ENCODE measurements at regions not wholly inside any gene's neighbourhood (a gene's known extent, or its start where the extent isn't known, plus 50 kb on each side); places are given as distances from the start of the nearest gene placed in this dataset.

GRCh38 chr10:8225187-8225586 is 170.7 kb downstream of the GATA3 start:
- Histone ChIP-seq H3K27me3 (ENCODE audit: insufficient read depth, insufficient read length) (no peaks in the 10 kb centered on the region), H3K9me3 (ENCODE audit: insufficient read depth, low read length) (no peaks in the 10 kb centered on the region), H3K9ac (ENCODE audit: insufficient read length, low read depth) (no peak overlapping the region), H3K4me1 (ENCODE audit: insufficient read depth, insufficient read length) (no peaks in the 10 kb centered on the region), H3K4me3 (ENCODE audit: insufficient read length, low read depth) (no peak overlapping the region), H3K36me3 (ENCODE audit: insufficient read depth, insufficient read length, low read length) (no peaks in the 10 kb centered on the region)
- DNase-seq (ENCODE audit: low read depth, low spot score) = no peak
- TF ChIP-seq ZNF274 (IDR thresholded peaks at IDR 0.05; ENCODE audit: low read depth, low read length) (no peak), SUZ12 (IDR thresholded peaks at IDR 0.05; ENCODE audit: extremely low read depth, insufficient read depth, insufficient read length) (no peak), YY1 (IDR thresholded peaks at IDR 0.05; ENCODE audit: insufficient read depth, insufficient read length) (no peak)

DNA sequence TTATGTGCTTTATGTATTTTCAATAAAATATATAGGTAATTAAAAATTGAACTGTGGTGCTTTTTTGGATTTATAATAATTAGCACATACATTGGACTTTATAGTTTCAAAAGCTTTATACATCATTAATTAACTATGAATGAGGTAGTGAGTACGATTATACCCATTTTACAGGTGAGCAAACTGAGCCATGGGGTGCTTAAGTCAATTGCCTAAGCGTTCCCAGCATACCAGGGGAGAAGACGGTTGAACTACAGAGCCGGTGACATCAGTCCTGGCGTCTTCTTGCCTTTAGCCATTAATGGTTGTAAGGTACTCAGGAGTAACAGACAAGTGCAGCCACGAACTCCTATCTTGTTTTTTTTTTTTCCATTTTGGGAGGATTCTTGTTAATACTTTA is 172.8 kb downstream of the GATA3 start:
- Histone ChIP-seq H3K9me3 (ENCODE audit: insufficient read depth, low read length) (no peaks in the 10 kb centered on the region), H3K4me3 (ENCODE audit: insufficient read length, low read depth) (no peak overlapping the region), H3K9ac (ENCODE audit: insufficient read length, low read depth) (no peak overlapping the region), H3K4me1 (ENCODE audit: insufficient read depth, insufficient read length) (no peaks in the 10 kb centered on the region), H3K27me3 (ENCODE audit: insufficient read depth, insufficient read length) (no peaks in the 10 kb centered on the region), H3K36me3 (ENCODE audit: insufficient read depth, insufficient read length, low read length) (no peaks in the 10 kb centered on the region)
- DNase-seq (ENCODE audit: low read depth, low spot score) = no peak
- TF ChIP-seq YY1 (IDR thresholded peaks at IDR 0.05; ENCODE audit: insufficient read depth, insufficient read length) (no peak), SUZ12 (IDR thresholded peaks at IDR 0.05; ENCODE audit: extremely low read depth, insufficient read depth, insufficient read length) (no peak), ZNF274 (IDR thresholded peaks at IDR 0.05; ENCODE audit: low read depth, low read length) (no peak)

- TF ChIP-seq SUZ12 (IDR thresholded peaks at IDR 0.05; ENCODE audit: extremely low read depth, insufficient read depth, insufficient read length) (no peak), YY1 (IDR thresholded peaks at IDR 0.05; ENCODE audit: insufficient read depth, insufficient read length) (no peak), ZNF274 (IDR thresholded peaks at IDR 0.05; ENCODE audit: low read depth, low read length) (no peak)
- no peaks in the 10 kb centered on the region for H3K4me1 ChIP-seq (ENCODE audit: insufficient read depth, insufficient read length)
- no peak for DNase-seq (ENCODE audit: low read depth, low spot score)
- H3K9ac ChIP-seq (ENCODE audit: insufficient read length, low read depth) = no peak overlapping the region
- H3K27me3 ChIP-seq (ENCODE audit: insufficient read depth, insufficient read length) = no peaks in the 10 kb centered on the region
- no peaks in the 10 kb centered on the region for H3K36me3 ChIP-seq (ENCODE audit: insufficient read depth, insufficient read length, low read length)
- H3K4me3 ChIP-seq (ENCODE audit: insufficient read length, low read depth) = no peak overlapping the region
- H3K9me3 ChIP-seq (ENCODE audit: insufficient read depth, low read length) = no peaks in the 10 kb centered on the region
These were observed 174.7 kb downstream of the GATA3 start for GRCh38 chr10:8229153-8229552.

GRCh38 chr10:8230902-8231301 is 176.4 kb downstream of the GATA3 start:
- H3K9me3 ChIP-seq (ENCODE audit: insufficient read depth, low read length) = no peaks in the 10 kb centered on the region
- DNase-seq (ENCODE audit: low read depth, low spot score) = no peak
- no peak for TF ChIP-seq SUZ12 (IDR thresholded peaks at IDR 0.05; ENCODE audit: extremely low read depth, insufficient read depth, insufficient read length)
- no peak for TF ChIP-seq ZNF274 (IDR thresholded peaks at IDR 0.05; ENCODE audit: low read depth, low read length)
- TF ChIP-seq YY1 (IDR thresholded peaks at IDR 0.05; ENCODE audit: insufficient read depth, insufficient read length) = no peak
- H3K27me3 ChIP-seq (ENCODE audit: insufficient read depth, insufficient read length) = no peaks in the 10 kb centered on the region
- no peaks in the 10 kb centered on the region for H3K4me1 ChIP-seq (ENCODE audit: insufficient read depth, insufficient read length)
- H3K36me3 ChIP-seq (ENCODE audit: insufficient read depth, insufficient read length, low read length) = no peaks in the 10 kb centered on the region
- H3K9ac ChIP-seq (ENCODE audit: insufficient read length, low read depth) = no peak overlapping the region
- no peak overlapping the region for H3K4me3 ChIP-seq (ENCODE audit: insufficient read length, low read depth)

DNA sequence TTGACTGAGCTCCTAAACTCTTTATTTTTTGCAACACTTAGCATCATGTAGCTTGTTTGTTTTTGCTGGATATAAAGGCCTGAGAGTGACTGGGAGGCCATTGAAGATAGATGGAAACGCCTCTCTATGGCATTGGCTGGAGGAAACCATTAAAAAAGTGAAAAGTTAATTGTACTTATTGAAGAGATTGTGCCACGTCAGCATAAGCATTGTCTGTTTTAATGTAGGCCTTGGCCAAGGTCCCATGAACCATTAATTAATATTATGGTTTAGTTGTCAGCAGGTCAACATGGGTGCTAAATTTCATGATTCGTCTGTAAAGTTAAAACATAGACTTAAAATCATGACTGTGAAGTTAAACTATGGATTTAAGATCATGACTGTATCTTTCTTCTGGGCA is 178.6 kb downstream of the GATA3 start:
- TF ChIP-seq SUZ12 (IDR thresholded peaks at IDR 0.05; ENCODE audit: extremely low read depth, insufficient read depth, insufficient read length) = no peak
- no peak for TF ChIP-seq YY1 (IDR thresholded peaks at IDR 0.05; ENCODE audit: insufficient read depth, insufficient read length)
- no peak for TF ChIP-seq ZNF274 (IDR thresholded peaks at IDR 0.05; ENCODE audit: low read depth, low read length)
- Histone ChIP-seq H3K4me1 (ENCODE audit: insufficient read depth, insufficient read length) (no peaks in the 10 kb centered on the region), H3K4me3 (ENCODE audit: insufficient read length, low read depth) (no peak overlapping the region), H3K9ac (ENCODE audit: insufficient read length, low read depth) (no peak overlapping the region), H3K27me3 (ENCODE audit: insufficient read depth, insufficient read length) (no peaks in the 10 kb centered on the region), H3K36me3 (ENCODE audit: insufficient read depth, insufficient read length, low read length) (no peaks in the 10 kb centered on the region), H3K9me3 (ENCODE audit: insufficient read depth, low read length) (no peaks in the 10 kb centered on the region)
- no peak for DNase-seq (ENCODE audit: low read depth, low spot score)

DNA sequence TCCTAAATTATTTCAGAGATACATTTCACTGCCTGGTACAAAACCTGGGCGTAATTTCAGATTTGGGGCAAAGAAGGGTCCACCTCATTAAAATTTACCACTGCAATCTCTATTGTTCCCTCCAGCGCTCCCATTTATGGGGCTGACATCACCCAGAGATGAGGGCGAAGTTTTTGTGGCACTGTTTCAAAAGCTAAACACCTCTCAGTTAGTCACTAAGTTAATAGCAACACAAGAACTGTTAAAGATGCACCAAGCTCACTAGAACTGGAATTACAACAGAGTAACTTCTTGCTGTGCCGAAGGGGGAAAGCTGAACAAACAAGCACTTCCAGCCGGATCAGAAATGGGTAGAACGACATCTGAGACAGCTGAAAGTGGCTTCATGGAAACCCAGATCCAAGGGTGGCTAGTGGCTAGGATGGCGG is 179.4 kb downstream of the GATA3 start:
- Histone ChIP-seq H3K4me3 (ENCODE audit: insufficient read length, low read depth) (no peak overlapping the region), H3K27me3 (ENCODE audit: insufficient read depth, insufficient read length) (no peaks in the 10 kb centered on the region), H3K9me3 (ENCODE audit: insufficient read depth, low read length) (no peaks in the 10 kb centered on the region), H3K4me1 (ENCODE audit: insufficient read depth, insufficient read length) (no peaks in the 10 kb centered on the region), H3K36me3 (ENCODE audit: insufficient read depth, insufficient read length, low read length) (no peaks in the 10 kb centered on the region), H3K9ac (ENCODE audit: insufficient read length, low read depth) (no peak overlapping the region)
- TF ChIP-seq YY1 (IDR thresholded peaks at IDR 0.05; ENCODE audit: insufficient read depth, insufficient read length) (no peak), ZNF274 (IDR thresholded peaks at IDR 0.05; ENCODE audit: low read depth, low read length) (no peak), SUZ12 (IDR thresholded peaks at IDR 0.05; ENCODE audit: extremely low read depth, insufficient read depth, insufficient read length) (no peak)
- DNase-seq (ENCODE audit: low read depth, low spot score) = no peak

DNA sequence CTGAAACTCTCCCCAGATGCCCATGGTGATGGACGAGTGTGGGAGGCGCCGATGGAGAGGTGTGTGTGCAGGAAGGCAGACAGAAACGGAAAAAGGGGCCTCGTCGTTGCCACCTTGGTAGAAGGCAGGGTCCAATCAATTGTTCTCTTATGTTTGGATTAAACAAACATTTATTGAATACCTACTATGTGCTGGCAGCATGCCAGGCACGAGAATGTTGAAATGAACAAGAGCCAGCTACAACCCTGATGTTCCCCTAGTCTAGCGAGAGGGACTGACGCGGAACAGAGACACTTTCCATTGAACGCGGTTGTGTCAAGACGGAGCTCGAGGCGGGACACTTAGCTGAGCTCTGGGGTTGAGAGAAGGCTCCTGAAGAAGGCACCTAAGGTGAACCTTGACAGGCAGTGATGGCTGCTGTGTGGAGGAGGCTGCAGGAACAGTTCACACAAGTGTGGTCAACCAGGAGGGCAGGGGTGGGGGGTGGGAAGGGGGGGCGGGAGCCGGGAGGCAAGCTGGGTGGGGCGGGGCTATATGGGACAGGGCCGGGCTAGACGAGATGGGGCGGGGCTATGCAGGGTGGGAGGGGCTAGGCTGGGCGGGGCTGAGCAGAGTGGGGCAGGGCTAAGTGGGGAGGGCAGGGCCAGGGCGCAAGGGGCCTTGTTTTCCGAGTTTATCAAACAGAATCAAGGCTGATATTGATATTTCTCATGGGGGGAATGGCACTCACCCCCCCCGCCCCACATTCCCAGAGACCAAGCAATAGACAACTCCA is 181.0 kb downstream of the GATA3 start:
- H3K4me1 ChIP-seq (ENCODE audit: insufficient read depth, insufficient read length) = no peaks in the 10 kb centered on the region
- H3K27me3 ChIP-seq (ENCODE audit: insufficient read depth, insufficient read length) = no peaks in the 10 kb centered on the region
- TF ChIP-seq ZNF274 (IDR thresholded peaks at IDR 0.05; ENCODE audit: low read depth, low read length) (no peak), YY1 (IDR thresholded peaks at IDR 0.05; ENCODE audit: insufficient read depth, insufficient read length) (no peak), SUZ12 (IDR thresholded peaks at IDR 0.05; ENCODE audit: extremely low read depth, insufficient read depth, insufficient read length) (no peak)
- H3K4me3 ChIP-seq (ENCODE audit: insufficient read length, low read depth) = no peak overlapping the region
- no peaks in the 10 kb centered on the region for H3K9me3 ChIP-seq (ENCODE audit: insufficient read depth, low read length)
- no peaks in the 10 kb centered on the region for H3K36me3 ChIP-seq (ENCODE audit: insufficient read depth, insufficient read length, low read length)
- DNase-seq (ENCODE audit: low read depth, low spot score) = no peak
- no peak overlapping the region for H3K9ac ChIP-seq (ENCODE audit: insufficient read length, low read depth)
